ENCODE measurements at regions not wholly inside any gene's neighbourhood (a gene's known extent, or its start where the extent isn't known, plus 50 kb on each side); places are given as distances from the start of the nearest gene placed in this dataset.

GRCh38 chr11:71343828-71344400 lies 91.5 kb upstream of the SHANK2 start:
- DNase-seq, result no peak
- no peak for TF ChIP-seq GATA1 (IDR thresholded peaks at IDR 0.05; ENCODE audit: low read depth, low read length)
- no peak for TF ChIP-seq POLR2A (IDR thresholded peaks at IDR 0.05; ENCODE audit: low read length)

- peak; percentile 14 to 29 for DNase-seq
- TF ChIP-seq POLR2A (IDR thresholded peaks at IDR 0.05; ENCODE audit: low read length) (no peak), GATA1 (IDR thresholded peaks at IDR 0.05; ENCODE audit: low read depth, low read length) (no peak)
Observed at GRCh38 chr11:71342951-71343827, 90.8 kb upstream of the SHANK2 start.

- TF ChIP-seq GATA1 (IDR thresholded peaks at IDR 0.05; ENCODE audit: low read depth, low read length), result no peak
- no peak for DNase-seq
Observed at GRCh38 chr11:71342116-71342515, 89.7 kb upstream of the SHANK2 start.

GRCh38 chr11:71341596-71341995 lies 89.2 kb upstream of the SHANK2 start:
- TF ChIP-seq GATA1 (IDR thresholded peaks at IDR 0.05; ENCODE audit: low read depth, low read length), result no peak
- TF ChIP-seq POLR2A (IDR thresholded peaks at IDR 0.05; ENCODE audit: low read length), result no peak
- DNase-seq, result no peak

- DNase-seq, result no peak
Observed at GRCh38 chr11:71341173-71341572, 88.8 kb upstream of the SHANK2 start.

GRCh38 chr11:71340086-71340606 lies 87.8 kb upstream of the SHANK2 start:
- no peak for DNase-seq
- TF ChIP-seq POLR2A (IDR thresholded peaks at IDR 0.05; ENCODE audit: low read length), result no peak
- TF ChIP-seq GATA1 (IDR thresholded peaks at IDR 0.05; ENCODE audit: low read depth, low read length), result no peak

More at GRCh38 chr11:71341173-71341572, 88.8 kb upstream of the SHANK2 start:
- TF ChIP-seq GATA1 (IDR thresholded peaks at IDR 0.05; ENCODE audit: low read depth, low read length) (no peak), POLR2A (IDR thresholded peaks at IDR 0.05; ENCODE audit: low read length) (no peak)

GRCh38 chr11:71339396-71339881 lies 87.1 kb upstream of the SHANK2 start:
- no peak for TF ChIP-seq GATA1 (IDR thresholded peaks at IDR 0.05; ENCODE audit: low read depth, low read length)
- no peak for TF ChIP-seq POLR2A (IDR thresholded peaks at IDR 0.05; ENCODE audit: low read length)
- DNase-seq, result no peak

GRCh38 chr11:71338801-71339395 lies 86.5 kb upstream of the SHANK2 start:
- DNase-seq, result no peak
- TF ChIP-seq GATA1 (IDR thresholded peaks at IDR 0.05; ENCODE audit: low read depth, low read length) (no peak), POLR2A (IDR thresholded peaks at IDR 0.05; ENCODE audit: low read length) (no peak)

- DNase-seq, result no peak
Observed at GRCh38 chr11:71336996-71337754, 84.8 kb upstream of the SHANK2 start.

GRCh38 chr11:71336176-71336995 lies 84.0 kb upstream of the SHANK2 start:
- no peak for DNase-seq
- TF ChIP-seq POLR2A (IDR thresholded peaks at IDR 0.05; ENCODE audit: low read length) (no peak), GATA1 (IDR thresholded peaks at IDR 0.05; ENCODE audit: low read depth, low read length) (no peak)

More at GRCh38 chr11:71336996-71337754, 84.8 kb upstream of the SHANK2 start:
- TF ChIP-seq GATA1 (IDR thresholded peaks at IDR 0.05; ENCODE audit: low read depth, low read length), result no peak
- no peak for TF ChIP-seq POLR2A (IDR thresholded peaks at IDR 0.05; ENCODE audit: low read length)

- no peak for DNase-seq
- TF ChIP-seq POLR2A (IDR thresholded peaks at IDR 0.05; ENCODE audit: low read length) (no peak), GATA1 (IDR thresholded peaks at IDR 0.05; ENCODE audit: low read depth, low read length) (no peak)
Observed at GRCh38 chr11:71335371-71335770, 83.0 kb upstream of the SHANK2 start.

GRCh38 chr11:71334191-71334590 lies 81.8 kb upstream of the SHANK2 start:
- DNase-seq, result no peak
- TF ChIP-seq POLR2A (IDR thresholded peaks at IDR 0.05; ENCODE audit: low read length) (no peak), GATA1 (IDR thresholded peaks at IDR 0.05; ENCODE audit: low read depth, low read length) (no peak)

GRCh38 chr11:71333473-71333872 lies 81.1 kb upstream of the SHANK2 start:
- DNase-seq, result no peak

More at GRCh38 chr11:71333473-71333872, 81.1 kb upstream of the SHANK2 start:
- no peak for TF ChIP-seq GATA1 (IDR thresholded peaks at IDR 0.05; ENCODE audit: low read depth, low read length)
